Adrenal gland (tissue), 9 donors: ENCODE measurements at regions not wholly inside any gene's neighbourhood (a gene's known extent, or its start where the extent isn't known, plus 50 kb on each side); places are given as distances from the start of the nearest gene placed in this dataset.

Experiments
- DNase-seq, 7 donors: peaks; one replicate each; pipeline ENCODE4 v3.0.0-alpha.2; 2019 to 2020
- H3K27ac ChIP-seq, 5 donors: fragments of 200-600 bp; sonication (generic) in 4 of 5; 1 replicate in 3 of 5; 2 replicates in 2 of 5; pipeline versions ENCODE4 v1.5.1 to v1.8.0; 2016 to 2020; ENCODE audit warnings: mild to moderate bottlenecking in 1 of 5
- H3K27me3 ChIP-seq: fragments of 200-600 bp; 2 replicates; pipeline ENCODE4 v1.8.0; 2021
- H3K36me3 ChIP-seq, 2 donors: fragments of 200-600 bp; replicated peaks in 1 of 2; 1 replicate in 1 of 2; 2 replicates in 1 of 2; pipeline versions ENCODE4 v1.5.1 to v1.8.0; 2018 to 2022
- H3K4me1 ChIP-seq, 2 donors: fragments of 200-600 bp; replicated peaks in 1 of 2; 1 replicate in 1 of 2; 2 replicates in 1 of 2; pipeline versions ENCODE4 v1.5.1 to v1.8.0; 2018 to 2021
- H3K4me3 ChIP-seq, 4 donors: fragments of 200-600 bp; sonication (generic) in 3 of 4; one replicate each; pipeline ENCODE4 v1.5.1; 2016 to 2018
- H3K9me3 ChIP-seq, 3 donors: fragments of 200-600 bp; sonication (generic) in 1 of 3; replicated peaks in 1 of 3; 1 replicate in 2 of 3; 2 replicates in 1 of 3; pipeline versions ENCODE4 v1.5.1 to v1.8.0; 2016 to 2021
- CTCF ChIP-seq, 6 experiments: fragments of 450-650 bp in 4 of 6; fragments of 200-600 bp in 2 of 6; sonication (generic) in 1 of 6; IDR thresholded peaks; 1 replicate in 5 of 6; 2 replicates in 1 of 6; pipeline versions ENCODE4 v1.5.1 to v1.8.0; 2016 to 2021; ENCODE audit warnings: antibody characterized with exemption in 6 of 6, mild to moderate bottlenecking in 2 of 6, moderate library complexity in 1 of 6
- POLR2A ChIP-seq, 2 donors: fragments of 450-650 bp; IDR thresholded peaks; one replicate each; pipeline ENCODE4 v1.6.1; 2017; ENCODE audit warnings: antibody characterized with exemption in 2 of 2, mild to moderate bottlenecking in 2 of 2, moderate library complexity in 1 of 2
- WGBS, 4 donors: extraction: QIAGEN DNeasy Blood & Tissue Kit in 2 of 4; methylation state at CpG; one replicate each; pipeline versions ENCODE4 v1.1.5 to v1.1.7; 2013 to 2017; 5-methylcytosine and 5-hydroxymethylcytosine counted together
- intact Hi-C, 2 donors: fragments of 100-400 bp; cut with DNase I; formaldehyde crosslinking; loops; one replicate each; pipeline versions ENCODE4 v1.14.1 to v1.15.0; 2022 to 2023
- donor health status: healthy with polysubstance abuse.
- donor health status: Bipolar disorder and iron deficiency.
- donor health status: DM: yes; HTN: yes; CAD: no.
- donor health status: DM: no; HTN: no; CAD: no.
- donor health status: DM: no; HTN: no; CAD: no.

GRCh38 chr3:6105187-6105586 is 755.7 kb upstream of the GRM7 start:
- H3K27ac ChIP-seq, result no peak overlapping the region
- no peaks in the 10 kb centered on the region for H3K27me3 ChIP-seq
- intact Hi-C loops, result no loop called here
- TF ChIP-seq CTCF (IDR thresholded peaks at IDR 0.05) (no peak), POLR2A (IDR thresholded peaks at IDR 0.05) (no peak)
- no peak overlapping the region for H3K4me3 ChIP-seq
- DNase-seq, result no peak
- H3K36me3 ChIP-seq, result no peaks in the 10 kb centered on the region
- no peaks in the 10 kb centered on the region for H3K9me3 ChIP-seq
- no peaks in the 10 kb centered on the region for H3K4me1 ChIP-seq

GRCh38 chr3:6108957-6109356 is 752.0 kb upstream of the GRM7 start:
- Histone ChIP-seq H3K4me1 (no peaks in the 10 kb centered on the region), H3K4me3 (no peak overlapping the region), H3K36me3 (no peaks in the 10 kb centered on the region), H3K9me3 (no peaks in the 10 kb centered on the region), H3K27ac (no peak overlapping the region), H3K27me3 (no peaks in the 10 kb centered on the region)
- TF ChIP-seq CTCF (IDR thresholded peaks at IDR 0.05) (no peak), POLR2A (IDR thresholded peaks at IDR 0.05) (no peak)
- no peak for DNase-seq
- 55 to 74% (median 70%) methylated on average over 7 of the region's 7 CpGs for WGBS, 4 donors
- intact Hi-C loops, result no loop called here

GRCh38 chr3:6110451-6110850 is 750.5 kb upstream of the GRM7 start:
- H3K27ac ChIP-seq, result no peak overlapping the region
- TF ChIP-seq CTCF (IDR thresholded peaks at IDR 0.05), result no peak
- no peaks in the 10 kb centered on the region for H3K4me1 ChIP-seq
- H3K36me3 ChIP-seq, result no peaks in the 10 kb centered on the region
- H3K4me3 ChIP-seq, result no peak overlapping the region
- H3K27me3 ChIP-seq, result no peaks in the 10 kb centered on the region
- intact Hi-C loops, result no loop called here
- WGBS, 4 donors, result 71 to 94% (median 77%) methylated on average over 2 to 3 of the region's 3 CpGs
- H3K9me3 ChIP-seq, result no peaks in the 10 kb centered on the region
- DNase-seq, result no peak

- H3K4me1 ChIP-seq, result no peaks in the 10 kb centered on the region
- no peak overlapping the region for H3K27ac ChIP-seq
- no peaks in the 10 kb centered on the region for H3K9me3 ChIP-seq
- no peak overlapping the region for H3K4me3 ChIP-seq
- 35 to 54% (median 51%) methylated on average over 3 of the region's 3 CpGs for WGBS, 4 donors
- H3K36me3 ChIP-seq, result no peaks in the 10 kb centered on the region
- TF ChIP-seq CTCF (IDR thresholded peaks at IDR 0.05), result no peak
- TF ChIP-seq POLR2A (IDR thresholded peaks at IDR 0.05), result no peak
- DNase-seq, result no peak
- H3K27me3 ChIP-seq, result no peaks in the 10 kb centered on the region
- intact Hi-C loops, result no loop called here
These were observed 748.4 kb upstream of the GRM7 start for GRCh38 chr3:6112546-6112945.
